ENCODE measurements at regions not wholly inside any gene's neighbourhood (a gene's known extent, or its start where the extent isn't known, plus 50 kb on each side); places are given as distances from the start of the nearest gene placed in this dataset.
A peak's percentile ranks its signal among the peaks of the same experiment; 100 is the strongest.

GRCh38 chr1:58890609-58891008 is 106.8 kb upstream of the JUN start:
- no peak for DNase-seq (ENCODE audit: low read depth)

- DNase-seq (ENCODE audit: low read depth): no peak
Measured at GRCh38 chr1:58891347-58891746, 107.5 kb upstream of the JUN start.

- DNase-seq (ENCODE audit: low read depth): peak; percentile 27
Measured at GRCh38 chr1:58893257-58893869, 109.5 kb upstream of the JUN start.

GRCh38 chr1:58895082-58895481 is 111.2 kb upstream of the JUN start:
- peak; percentile 65 for DNase-seq (ENCODE audit: low read depth)

- DNase-seq (ENCODE audit: low read depth): peak; percentile 80
Measured at GRCh38 chr1:58895559-58896145, 111.8 kb upstream of the JUN start.

GRCh38 chr1:58896246-58897183 is 112.7 kb upstream of the JUN start:
- peak; percentile 96 for DNase-seq (ENCODE audit: low read depth)

- DNase-seq (ENCODE audit: low read depth): no peak
Measured at GRCh38 chr1:58898739-58899586, 115.1 kb upstream of the JUN start.

- DNase-seq (ENCODE audit: low read depth): no peak
Measured at GRCh38 chr1:58899587-58900271, 115.9 kb upstream of the JUN start.

GRCh38 chr1:58900396-58900795 is 116.5 kb upstream of the JUN start:
- DNase-seq (ENCODE audit: low read depth): peak; percentile 39

- DNase-seq (ENCODE audit: low read depth): peak; percentile 90
Measured at GRCh38 chr1:58901008-58901407, 117.2 kb upstream of the JUN start.

- no peak for DNase-seq (ENCODE audit: low read depth)
Measured at GRCh38 chr1:58902830-58903513, 119.1 kb upstream of the JUN start.

GRCh38 chr1:58903514-58904298 is 119.9 kb upstream of the JUN start:
- peak; percentile 94 for DNase-seq (ENCODE audit: low read depth)

- DNase-seq (ENCODE audit: low read depth): no peak
Measured at GRCh38 chr1:58904299-58905125, 120.7 kb upstream of the JUN start.

- no peak for DNase-seq (ENCODE audit: low read depth)
Measured at GRCh38 chr1:58905126-58905490, 121.3 kb upstream of the JUN start.

GRCh38 chr1:58905628-58906221 is 121.9 kb upstream of the JUN start:
- DNase-seq (ENCODE audit: low read depth): no peak

- no peak for DNase-seq (ENCODE audit: low read depth)
Measured at GRCh38 chr1:58907398-58907797, 123.6 kb upstream of the JUN start.

GRCh38 chr1:58908561-58909560 is 125.0 kb upstream of the JUN start:
- no peak for DNase-seq (ENCODE audit: low read depth)

Measured in myocyte (in vitro differentiated cells).